Caco-2 (cell line): ENCODE measurements at regions not wholly inside any gene's neighbourhood (a gene's known extent, or its start where the extent isn't known, plus 50 kb on each side); places are given as distances from the start of the nearest gene placed in this dataset.

Experiments
- BruUV-seq: library from RNA; stranded (reverse); fragments of 400-500 nt; replicated peaks from 2 replicates; lab custom pipeline; 2021; lab: Mats Ljungman, UMichigan
- CTCF ChIA-PET: fragments of 300-600 bp; sonication (Branson Sonifier 250); formaldehyde crosslinking; loops from one replicate; lab custom pipeline; 2022; ENCODE audit warnings: antibody characterized with exemption; lab: Charles Lee
- POLR2A ChIA-PET: fragments of 300-600 bp; sonication (Branson Sonifier 250); formaldehyde crosslinking; loops from one replicate; lab custom pipeline; 2022; ENCODE audit warnings: antibody characterized with exemption; lab: Charles Lee
- DNase-seq, 2 experiments: peaks; one replicate each; pipeline versions ENCODE4 v3.0.0 to v3.0.0-alpha.2; 2020 to 2022
- H3K27me3 ChIP-seq: replicated peaks from 2 replicates; pipeline ENCODE4 v1.6.0; 2011; ENCODE audit warnings: low read length; ENCODE audit not compliant: control insufficient read depth, insufficient read depth
- H3K36me3 ChIP-seq: 2 replicates; pipeline ENCODE4 v1.5.1; 2011; ENCODE audit warnings: low read length; ENCODE audit not compliant: control insufficient read depth, insufficient read depth
- H3K4me1 ChIP-seq: fragments of 250-450 bp; sonication (Bioruptor Pico); 2 replicates; pipeline ENCODE4 v1.5.1; 2020; ENCODE audit warnings: mild to moderate bottlenecking
- H3K4me3 ChIP-seq: 2 replicates; pipeline ENCODE4 v1.5.1; 2011; ENCODE audit warnings: low read depth, mild to moderate bottlenecking, control low read depth, low read length
- H3K9me3 ChIP-seq: fragments of 250-450 bp; sonication (Bioruptor Pico); 2 replicates; pipeline ENCODE4 v1.5.1; 2020; ENCODE audit warnings: mild to moderate bottlenecking, moderate library complexity
- H3K27ac Mint-ChIP-seq: one replicate; pipeline ENCODE4 v1.8.0; 2022; ENCODE audit warnings: mixed read lengths; ENCODE audit not compliant: unreplicated experiment
- H3K27me3 Mint-ChIP-seq: one replicate; pipeline ENCODE4 v1.8.0; 2022; ENCODE audit warnings: mixed read lengths; ENCODE audit not compliant: insufficient read depth, unreplicated experiment
- H3K36me3 Mint-ChIP-seq: one replicate; pipeline ENCODE4 v1.8.0; 2022; ENCODE audit warnings: mild to moderate bottlenecking, mixed read lengths; ENCODE audit not compliant: insufficient read depth, unreplicated experiment
- H3K4me1 Mint-ChIP-seq: one replicate; pipeline ENCODE4 v1.8.0; 2022; ENCODE audit warnings: low read depth, mixed read lengths; ENCODE audit not compliant: unreplicated experiment
- H3K4me3 Mint-ChIP-seq: one replicate; pipeline ENCODE4 v1.8.0; 2022; ENCODE audit warnings: mild to moderate bottlenecking, moderate library complexity, mixed read lengths; ENCODE audit not compliant: unreplicated experiment
- H3K9me3 Mint-ChIP-seq: one replicate; pipeline ENCODE4 v1.8.0; 2022; ENCODE audit warnings: mixed read lengths; ENCODE audit not compliant: unreplicated experiment
- CTCF ChIP-seq, 2 experiments: fragments of 200-600 bp in 1 of 2; IDR thresholded peaks; 1 replicate in 1 of 2; 2 replicates in 1 of 2; pipeline versions ENCODE4 v1.5.1 to v1.8.0; 2011 to 2022; ENCODE audit warnings: antibody characterized with exemption in 1 of 2, control low read depth in 1 of 2, inconsistent platforms in 1 of 2, low read depth in 1 of 2, low read length in 1 of 2, mild to moderate bottlenecking in 1 of 2, moderate library complexity in 1 of 2; ENCODE audit not compliant: insufficient read depth in 1 of 2, severe bottlenecking in 1 of 2, unreplicated experiment in 1 of 2
- intact Hi-C: fragments of 100-400 bp; cut with micrococcal nuclease; formaldehyde crosslinking; loops from one replicate; pipeline ENCODE4 v1.10.0; 2022; ENCODE audit not compliant: unreplicated experiment

- H3K36me3 Mint-ChIP-seq = no peaks in the 10 kb centered on the region
- no peaks in the 10 kb centered on the region for H3K27me3 Mint-ChIP-seq
- peaks cover 21% of the 10 kb centered on the region for H3K9me3 Mint-ChIP-seq
- H3K27ac Mint-ChIP-seq = no peak overlapping the region
- H3K4me3 ChIP-seq = no peak overlapping the region
- H3K4me1 ChIP-seq = peaks cover 20% of the 10 kb centered on the region
- no peaks in the 10 kb centered on the region for H3K27me3 ChIP-seq
- ChIA-PET CTCF (no interaction called here), POLR2A (no interaction called here)
- no peak for TF ChIP-seq CTCF (IDR thresholded peaks at IDR 0.05; ENCODE audit: insufficient read depth in 1 of 2, low read depth in 1 of 2, low read length in 1 of 2, severe bottlenecking in 1 of 2, unreplicated experiment in 1 of 2)
- peaks cover 16% of the 10 kb centered on the region for H3K4me1 Mint-ChIP-seq
- intact Hi-C loops = no loop called here
- no TSS peak for BruUV-seq
- no peaks in the 10 kb centered on the region for H3K36me3 ChIP-seq
- no peaks in the 10 kb centered on the region for H3K9me3 ChIP-seq
- DNase-seq = peak; percentile 38 to 46
- H3K4me3 Mint-ChIP-seq = peak overlapping the region; percentile 52
Measured at GRCh38 chr21:15415541-15416261, 314.1 kb upstream of the USP25 start.

GRCh38 chr21:15421441-15421881, 308.3 kb upstream of the USP25 start:
- H3K36me3 Mint-ChIP-seq = no peaks in the 10 kb centered on the region
- intact Hi-C loops = no loop called here
- TF ChIP-seq CTCF (IDR thresholded peaks at IDR 0.05; ENCODE audit: insufficient read depth in 1 of 2, low read depth in 1 of 2, low read length in 1 of 2, severe bottlenecking in 1 of 2, unreplicated experiment in 1 of 2) = no peak
- Histone ChIP-seq H3K9me3 (no peaks in the 10 kb centered on the region), H3K4me1 (peaks cover 4% of the 10 kb centered on the region), H3K27me3 (no peaks in the 10 kb centered on the region), H3K36me3 (no peaks in the 10 kb centered on the region), H3K4me3 (no peak overlapping the region)
- no peaks in the 10 kb centered on the region for H3K4me1 Mint-ChIP-seq
- no TSS peak for BruUV-seq
- H3K4me3 Mint-ChIP-seq = no peak overlapping the region
- H3K27me3 Mint-ChIP-seq = no peaks in the 10 kb centered on the region
- no peak for DNase-seq
- ChIA-PET POLR2A (no interaction called here), CTCF (no interaction called here)
- H3K9me3 Mint-ChIP-seq = peaks cover 8% of the 10 kb centered on the region
- no peak overlapping the region for H3K27ac Mint-ChIP-seq

GRCh38 chr21:15421947-15422346, 307.8 kb upstream of the USP25 start:
- intact Hi-C loops = no loop called here
- Mint-ChIP-seq H3K4me1 (no peaks in the 10 kb centered on the region), H3K27ac (no peak overlapping the region), H3K27me3 (no peaks in the 10 kb centered on the region), H3K36me3 (no peaks in the 10 kb centered on the region), H3K9me3 (peaks cover 8% of the 10 kb centered on the region), H3K4me3 (no peak overlapping the region)
- Histone ChIP-seq H3K27me3 (no peaks in the 10 kb centered on the region), H3K9me3 (no peaks in the 10 kb centered on the region), H3K36me3 (no peaks in the 10 kb centered on the region), H3K4me1 (no peaks in the 10 kb centered on the region), H3K4me3 (no peak overlapping the region)
- CTCF ChIA-PET = no interaction called here
- BruUV-seq = no TSS peak
- POLR2A ChIA-PET = no interaction called here
- DNase-seq = no peak
- no peak for TF ChIP-seq CTCF (IDR thresholded peaks at IDR 0.05; ENCODE audit: insufficient read depth in 1 of 2, low read depth in 1 of 2, low read length in 1 of 2, severe bottlenecking in 1 of 2, unreplicated experiment in 1 of 2)
